Trophoblast cell (in vitro differentiated cells and primary cell): ENCODE measurements at regions not wholly inside any gene's neighbourhood (a gene's known extent, or its start where the extent isn't known, plus 50 kb on each side); places are given as distances from the start of the nearest gene placed in this dataset.

Source experiments
- DNase-seq, 2 donors: peaks; one replicate each; pipeline ENCODE4 v3.0.0-alpha.2; 2016
- H2AFZ ChIP-seq: 2 replicates; pipeline ENCODE4 v1.6.1; 2013; ENCODE audit warnings: low read length, moderate library complexity, mild to moderate bottlenecking; ENCODE audit not compliant: insufficient read depth, poor library complexity
- H2AK5ac ChIP-seq: 2 replicates; pipeline ENCODE4 v1.6.1; 2013; ENCODE audit warnings: mild to moderate bottlenecking, low read length
- H2BK120ac ChIP-seq: 2 replicates; pipeline ENCODE4 v1.6.1; 2013; ENCODE audit warnings: low read length, mild to moderate bottlenecking, moderate library complexity; ENCODE audit not compliant: insufficient read depth, poor library complexity
- H2BK12ac ChIP-seq: 2 replicates; pipeline ENCODE4 v1.6.1; 2013; ENCODE audit warnings: mild to moderate bottlenecking, low read length, moderate library complexity
- H2BK5ac ChIP-seq: 2 replicates; pipeline ENCODE4 v1.6.1; 2013; ENCODE audit warnings: low read length, low read depth, moderate library complexity, mild to moderate bottlenecking; ENCODE audit not compliant: poor library complexity
- H3K14ac ChIP-seq: 2 replicates; pipeline ENCODE4 v1.6.1; 2013; ENCODE audit warnings: mild to moderate bottlenecking, low read length
- H3K18ac ChIP-seq: 2 replicates; pipeline ENCODE4 v1.6.1; 2013; ENCODE audit warnings: mild to moderate bottlenecking, low read length
- H3K23ac ChIP-seq: 2 replicates; pipeline ENCODE4 v1.6.1; 2013; ENCODE audit warnings: low read length
- H3K27ac ChIP-seq: 2 replicates; pipeline ENCODE4 v1.5.1; 2013; ENCODE audit warnings: low read depth, mild to moderate bottlenecking, inconsistent platforms, low read length, moderate library complexity
- H3K27me3 ChIP-seq: 2 replicates; pipeline ENCODE4 v1.6.1; 2013; ENCODE audit warnings: inconsistent platforms, mild to moderate bottlenecking, low read length, moderate library complexity; ENCODE audit not compliant: insufficient read depth
- H3K36me3 ChIP-seq, 2 experiments: 1 replicate in 1 of 2; 2 replicates in 1 of 2; pipeline ENCODE4 v1.6.1; 2013; ENCODE audit warnings: low read length in 2 of 2, mild to moderate bottlenecking in 2 of 2, moderate library complexity in 1 of 2; ENCODE audit not compliant: insufficient read depth in 2 of 2, control insufficient read depth in 1 of 2
- H3K4ac ChIP-seq: 2 replicates; pipeline ENCODE4 v1.6.1; 2013; ENCODE audit warnings: low read depth, mild to moderate bottlenecking, low read length, moderate library complexity
- H3K4me1 ChIP-seq, 2 experiments: 1 replicate in 1 of 2; 2 replicates in 1 of 2; pipeline ENCODE4 v1.6.1; 2013; ENCODE audit warnings: low read length in 2 of 2, mild to moderate bottlenecking in 2 of 2, moderate library complexity in 1 of 2; ENCODE audit not compliant: insufficient read depth in 2 of 2, control insufficient read depth in 1 of 2
- H3K4me2 ChIP-seq: 2 replicates; pipeline ENCODE4 v1.6.1; 2013; ENCODE audit warnings: inconsistent platforms, mild to moderate bottlenecking, low read length, moderate library complexity
- H3K4me3 ChIP-seq: 2 replicates; pipeline ENCODE4 v1.5.1; 2013; ENCODE audit warnings: mild to moderate bottlenecking, low read depth, low read length, inconsistent platforms
- H3K79me1 ChIP-seq: one replicate; pipeline ENCODE4 v1.6.1; 2013; ENCODE audit warnings: low read length
- H3K79me2 ChIP-seq: 2 replicates; pipeline ENCODE4 v1.6.1; 2013; ENCODE audit warnings: low read length, mild to moderate bottlenecking; ENCODE audit not compliant: control insufficient read depth, insufficient read depth, poor library complexity
- H3K9ac ChIP-seq: 2 replicates; pipeline ENCODE4 v1.6.1; 2013; ENCODE audit warnings: mild to moderate bottlenecking, low read length
- H3K9me3 ChIP-seq: 2 replicates; pipeline ENCODE4 v1.6.1; 2013; ENCODE audit warnings: low read depth, mild to moderate bottlenecking, control low read depth, inconsistent platforms, low read length; ENCODE audit not compliant: insufficient read depth
- H4K12ac ChIP-seq: 2 replicates; pipeline ENCODE4 v1.6.1; 2013; ENCODE audit warnings: low read depth, mild to moderate bottlenecking, low read length, moderate library complexity
- H4K8ac ChIP-seq: 2 replicates; pipeline ENCODE4 v1.6.1; 2013; ENCODE audit warnings: low read depth, mild to moderate bottlenecking, low read length, moderate library complexity
- H4K91ac ChIP-seq: one replicate; pipeline ENCODE4 v1.6.1; 2013; ENCODE audit warnings: low read depth, mild to moderate bottlenecking, low read length, moderate library complexity
- WGBS: extraction: QIAGEN DNeasy Blood & Tissue Kit; methylation state at CpG from one replicate; pipeline ENCODE4 v1.1.7; 2013; ENCODE audit warnings: missing lambda C conversion rate; ENCODE audit not compliant: insufficient read length, insufficient coverage; ENCODE audit errors: extremely low coverage; 5-methylcytosine and 5-hydroxymethylcytosine counted together

- Histone ChIP-seq H3K9me3 (no peaks in the 10 kb centered on the region), H3K23ac (no peak overlapping the region), H2AFZ (no peak overlapping the region), H4K8ac (no peak overlapping the region), H3K4ac (no peak overlapping the region), H3K14ac (no peak overlapping the region), H3K79me2 (no peaks in the 10 kb centered on the region), H3K36me3 (no peaks in the 10 kb centered on the region), H2AK5ac (no peak overlapping the region), H3K4me3 (no peak overlapping the region), H3K27me3 (no peaks in the 10 kb centered on the region), H2BK120ac (no peak overlapping the region), H4K12ac (no peak overlapping the region), H4K91ac (no peak overlapping the region), H3K27ac (no peak overlapping the region), H2BK12ac (no peak overlapping the region), H2BK5ac (no peak overlapping the region), H3K4me2 (no peak overlapping the region), H3K4me1 (no peaks in the 10 kb centered on the region), H3K79me1 (no peaks in the 10 kb centered on the region), H3K9ac (no peak overlapping the region), H3K18ac (no peak overlapping the region)
- DNase-seq = no peak
- WGBS = no CpG with 5 or more reads among the region's 4 CpGs
Measured at GRCh38 chr16:16991711-16992110, 479.0 kb downstream of the XYLT1 start.

- no CpG with 5 or more reads among the region's 13 CpGs for WGBS
- Histone ChIP-seq H4K91ac (no peak overlapping the region), H3K23ac (no peak overlapping the region), H3K18ac (no peak overlapping the region), H3K4ac (no peak overlapping the region), H3K79me1 (no peaks in the 10 kb centered on the region), H3K4me2 (no peak overlapping the region), H2BK5ac (no peak overlapping the region), H4K12ac (no peak overlapping the region), H3K9ac (no peak overlapping the region), H3K9me3 (no peaks in the 10 kb centered on the region), H3K79me2 (no peaks in the 10 kb centered on the region), H2AFZ (no peak overlapping the region), H2AK5ac (no peak overlapping the region), H3K4me3 (no peak overlapping the region), H3K27ac (no peak overlapping the region), H3K14ac (no peak overlapping the region), H3K4me1 (no peaks in the 10 kb centered on the region), H2BK120ac (no peak overlapping the region), H4K8ac (no peak overlapping the region), H3K27me3 (no peaks in the 10 kb centered on the region), H2BK12ac (no peak overlapping the region), H3K36me3 (no peaks in the 10 kb centered on the region)
- no peak for DNase-seq
Measured at GRCh38 chr16:16992975-16993765, 477.6 kb downstream of the XYLT1 start.

GRCh38 chr16:16994831-16995230 is 475.9 kb downstream of the XYLT1 start:
- no peak overlapping the region for H3K14ac ChIP-seq
- no peak overlapping the region for H2BK120ac ChIP-seq
- H3K9me3 ChIP-seq = no peaks in the 10 kb centered on the region
- H3K79me1 ChIP-seq = no peaks in the 10 kb centered on the region
- no peaks in the 10 kb centered on the region for H3K4me1 ChIP-seq
- no peak for DNase-seq
- H3K79me2 ChIP-seq = no peaks in the 10 kb centered on the region
- H3K4me3 ChIP-seq = no peak overlapping the region
- no peak overlapping the region for H4K91ac ChIP-seq
- no peak overlapping the region for H2BK5ac ChIP-seq
- H2AK5ac ChIP-seq = no peak overlapping the region
- H4K8ac ChIP-seq = no peak overlapping the region
- no peaks in the 10 kb centered on the region for H3K36me3 ChIP-seq
- H3K9ac ChIP-seq = no peak overlapping the region
- no peak overlapping the region for H3K4me2 ChIP-seq
- H3K27me3 ChIP-seq = no peaks in the 10 kb centered on the region
- no peak overlapping the region for H2BK12ac ChIP-seq
- no CpG with 5 or more reads among the region's 5 CpGs for WGBS
- H4K12ac ChIP-seq = no peak overlapping the region
- no peak overlapping the region for H3K23ac ChIP-seq
- H2AFZ ChIP-seq = no peak overlapping the region
- no peak overlapping the region for H3K18ac ChIP-seq
- H3K4ac ChIP-seq = no peak overlapping the region
- no peak overlapping the region for H3K27ac ChIP-seq

GRCh38 chr16:16996827-16997226 is 473.9 kb downstream of the XYLT1 start:
- Histone ChIP-seq H3K4ac (no peak overlapping the region), H2AFZ (no peak overlapping the region), H3K9me3 (no peaks in the 10 kb centered on the region), H3K27ac (no peak overlapping the region), H2BK12ac (no peak overlapping the region), H2BK120ac (no peak overlapping the region), H3K18ac (no peak overlapping the region), H3K4me3 (no peak overlapping the region), H4K8ac (no peak overlapping the region), H3K4me2 (no peak overlapping the region), H3K4me1 (no peaks in the 10 kb centered on the region), H3K36me3 (no peaks in the 10 kb centered on the region), H3K79me2 (no peaks in the 10 kb centered on the region), H3K27me3 (no peaks in the 10 kb centered on the region), H3K23ac (no peak overlapping the region), H2AK5ac (no peak overlapping the region), H4K12ac (no peak overlapping the region), H3K9ac (no peak overlapping the region), H3K79me1 (no peaks in the 10 kb centered on the region), H3K14ac (no peak overlapping the region), H2BK5ac (no peak overlapping the region), H4K91ac (no peak overlapping the region)
- no CpG with 5 or more reads among the region's 3 CpGs for WGBS
- no peak for DNase-seq
